OCI-LY3 (cell line): ENCODE measurements at regions not wholly inside any gene's neighbourhood (a gene's known extent, or its start where the extent isn't known, plus 50 kb on each side); places are given as distances from the start of the nearest gene placed in this dataset.

Experiments
- H2AFZ ChIP-seq: fragments of 200-600, 300-600 bp; shearing (Covaris generic); 2 replicates; pipeline ENCODE4 v1.6.0; 2014; ENCODE audit warnings: antibody characterized with exemption, low read depth, low read length
- H3K27ac ChIP-seq: fragments of 200-600, 300-600 bp; sonication (generic); 2 replicates; pipeline ENCODE4 v1.5.1; 2014; ENCODE audit warnings: mild to moderate bottlenecking, low read length, moderate library complexity, mixed read lengths
- H3K27me3 ChIP-seq: fragments of 200-600, 300-600 bp; sonication (generic); 2 replicates; pipeline ENCODE4 v1.6.1; 2014; ENCODE audit warnings: low read depth, low read length, mixed read lengths
- H3K36me3 ChIP-seq: fragments of 200-600, 300-600 bp; sonication (generic); replicated peaks from 2 replicates; pipeline ENCODE3; 2014; ENCODE audit warnings: low read depth, low read length, mixed read lengths
- H3K4me1 ChIP-seq: fragments of 300-600, 200-600 bp; sonication (generic); 2 replicates; pipeline ENCODE4 v1.6.1; 2014; ENCODE audit warnings: low read length, mixed read lengths
- H3K4me2 ChIP-seq: fragments of 200-600, 300-600 bp; sonication (generic); 2 replicates; pipeline ENCODE4 v1.6.1; 2014; ENCODE audit warnings: low read length, mixed read lengths
- H3K4me3 ChIP-seq: fragments of 300-600, 200-600 bp; sonication (generic); 2 replicates; pipeline ENCODE4 v1.5.1; 2014; ENCODE audit warnings: antibody characterized with exemption, mild to moderate bottlenecking, low read length, moderate library complexity
- H3K79me2 ChIP-seq: fragments of 300-600, 200-600 bp; shearing (Covaris generic); 2 replicates; pipeline ENCODE4 v1.6.1; 2014; ENCODE audit warnings: mild to moderate bottlenecking, low read length, mixed read lengths
- H3K9ac ChIP-seq: fragments of 300-600, 200-600 bp; shearing (Covaris generic); 2 replicates; pipeline ENCODE4 v1.6.0; 2014; ENCODE audit warnings: mild to moderate bottlenecking, low read length, moderate library complexity
- H3K9me3 ChIP-seq: fragments of 200-600, 300-600 bp; shearing (Covaris generic); 2 replicates; pipeline ENCODE4 v1.6.1; 2014; ENCODE audit warnings: low read length, mixed read lengths; ENCODE audit not compliant: insufficient read depth
- H4K20me1 ChIP-seq: fragments of 200-600, 300-600 bp; sonication (generic); 2 replicates; pipeline ENCODE4 v1.6.1; 2016; ENCODE audit warnings: low read length, mixed read lengths; ENCODE audit not compliant: insufficient read depth
- CTCF ChIP-seq: fragments of 200-600, 300-600 bp; sonication (generic); IDR thresholded peaks from 2 replicates; pipeline ENCODE4 v1.5.1; 2014; ENCODE audit warnings: antibody characterized with exemption, low read length, low read depth
- EZH2phosphoT487 ChIP-seq: fragments of 200-600 bp; shearing (Covaris generic); IDR thresholded peaks from 2 replicates; pipeline ENCODE4 v1.6.1; 2018; ENCODE audit warnings: antibody characterized with exemption, mixed run types, low read depth

GRCh38 chr6:113750151-113750855, 106.8 kb upstream of the MARCKS start:
- no peak overlapping the region for H3K9ac ChIP-seq
- H3K4me1 ChIP-seq = peaks cover 6% of the 10 kb centered on the region; the same call in 1 of the 2 replicates
- H3K27me3 ChIP-seq = no peaks in the 10 kb centered on the region
- H3K4me3 ChIP-seq = no peak overlapping the region
- no peaks in the 10 kb centered on the region for H3K9me3 ChIP-seq
- H3K79me2 ChIP-seq = no peaks in the 10 kb centered on the region
- no peaks in the 10 kb centered on the region for H3K36me3 ChIP-seq
- TF ChIP-seq EZH2phosphoT487 = no peak
- no peak for TF ChIP-seq CTCF
- H3K4me2 ChIP-seq = 0 out of 2 replicates have a peak overlapping the region, but pooled peaks have one; percentile 5
- H4K20me1 ChIP-seq = no peaks in the 10 kb centered on the region
- H3K27ac ChIP-seq = no peak overlapping the region
- no peak overlapping the region for H2AFZ ChIP-seq

- H3K36me3 ChIP-seq = no peaks in the 10 kb centered on the region
- H3K27ac ChIP-seq = no peak overlapping the region
- H3K9me3 ChIP-seq = no peaks in the 10 kb centered on the region
- no peaks in the 10 kb centered on the region for H3K79me2 ChIP-seq
- H3K4me3 ChIP-seq = no peak overlapping the region
- H3K4me1 ChIP-seq = peaks cover 15% of the 10 kb centered on the region
- H4K20me1 ChIP-seq = no peaks in the 10 kb centered on the region
- no peaks in the 10 kb centered on the region for H3K27me3 ChIP-seq
- no peak overlapping the region for H2AFZ ChIP-seq
- no peak overlapping the region for H3K4me2 ChIP-seq
- no peak overlapping the region for H3K9ac ChIP-seq
- TF ChIP-seq EZH2phosphoT487 (no peak), CTCF (no peak)
Measured at GRCh38 chr6:113754291-113754690, 102.9 kb upstream of the MARCKS start.

- Histone ChIP-seq H3K4me2 (no peak overlapping the region), H3K9ac (no peak overlapping the region), H2AFZ (no peak overlapping the region), H3K27me3 (no peaks in the 10 kb centered on the region), H3K36me3 (no peaks in the 10 kb centered on the region), H3K79me2 (no peaks in the 10 kb centered on the region), H3K9me3 (no peaks in the 10 kb centered on the region), H3K4me3 (no peak overlapping the region), H4K20me1 (no peaks in the 10 kb centered on the region), H3K27ac (no peak overlapping the region), H3K4me1 (peaks cover 9% of the 10 kb centered on the region)
- TF ChIP-seq CTCF (no peak), EZH2phosphoT487 (no peak)
Measured at GRCh38 chr6:113755449-113756289, 101.5 kb upstream of the MARCKS start.

GRCh38 chr6:113756290-113756665, 100.9 kb upstream of the MARCKS start:
- Histone ChIP-seq H3K9me3 (no peaks in the 10 kb centered on the region), H3K4me3 (no peak overlapping the region), H3K27ac (no peak overlapping the region), H3K36me3 (no peaks in the 10 kb centered on the region), H3K27me3 (no peaks in the 10 kb centered on the region), H2AFZ (no peak overlapping the region), H3K9ac (no peak overlapping the region), H3K4me1 (peaks cover 9% of the 10 kb centered on the region), H4K20me1 (no peaks in the 10 kb centered on the region), H3K4me2 (no peak overlapping the region), H3K79me2 (no peaks in the 10 kb centered on the region)
- TF ChIP-seq CTCF = no peak
- no peak for TF ChIP-seq EZH2phosphoT487
